Stomach (tissue), 8 donors: ENCODE measurements at regions not wholly inside any gene's neighbourhood (a gene's known extent, or its start where the extent isn't known, plus 50 kb on each side); places are given as distances from the start of the nearest gene placed in this dataset.

Experiments
- DNase-seq, 2 donors: peaks; one replicate each; pipeline versions ENCODE4 v3.0.0 to v3.0.0-alpha.2; 2013 to 2019
- H3K27ac ChIP-seq, 5 donors: fragments of 200-600 bp in 4 of 5; sonication (generic) in 4 of 5; one replicate each; pipeline ENCODE4 v1.5.1; 2013 to 2019; ENCODE audit warnings: mild to moderate bottlenecking in 1 of 5, moderate library complexity in 1 of 5
- H3K27me3 ChIP-seq, 3 donors: fragments of 200-600 bp; sonication (generic); one replicate each; pipeline ENCODE4 v1.5.1; 2017 to 2019; ENCODE audit warnings: mixed run types in 1 of 3
- H3K36me3 ChIP-seq, 4 donors: fragments of 200-600 bp; sonication (generic); 1 replicate in 3 of 4; 2 replicates in 1 of 4; pipeline ENCODE4 v1.5.1; 2016 to 2019
- H3K4me1 ChIP-seq, 4 donors: fragments of 200-600 bp; sonication (generic); one replicate each; pipeline ENCODE4 v1.5.1; 2016 to 2019
- H3K4me3 ChIP-seq, 4 donors: fragments of 200-600 bp; sonication (generic) in 3 of 4; one replicate each; pipeline ENCODE4 v1.5.1; 2016 to 2019; ENCODE audit warnings: mild to moderate bottlenecking in 1 of 4
- H3K9me3 ChIP-seq, 4 donors: fragments of 200-600 bp; sonication (generic); one replicate each; pipeline ENCODE4 v1.5.1; 2016 to 2019
- EP300 ChIP-seq: sonication (generic); formaldehyde crosslinking; IDR thresholded peaks from one replicate; pipeline ENCODE4 v1.6.1; 2017; ENCODE audit warnings: antibody characterized with exemption
- POLR2A ChIP-seq, 4 donors: fragments of 450-650 bp; IDR thresholded peaks; one replicate each; pipeline ENCODE4 v1.6.1; 2016; ENCODE audit warnings: antibody characterized with exemption in 4 of 4, control low read depth in 2 of 4, mild to moderate bottlenecking in 1 of 4, moderate library complexity in 1 of 4
- POLR2AphosphoS5 ChIP-seq, 3 donors: sonication (generic); formaldehyde crosslinking; IDR thresholded peaks; one replicate each; pipeline ENCODE4 v1.6.1; 2016; ENCODE audit warnings: antibody characterized with exemption in 3 of 3
- WGBS, 5 donors: extraction: QIAGEN DNeasy Blood & Tissue Kit in 3 of 5; methylation state at CpG; one replicate each; pipeline versions ENCODE4 v1.1.5 to v1.1.7; 2013 to 2018; 5-methylcytosine and 5-hydroxymethylcytosine counted together
- intact Hi-C: fragments of 100-400 bp; cut with DNase I; formaldehyde crosslinking; loops from one replicate; pipeline ENCODE4 v1.15.1; 2023; ENCODE audit warnings: low total_unique reads
- TF ChIP-seq, protein P1 (sequence below), 7 experiments: fragments of 450-650 bp in 4 of 7; fragments of 200-600 bp in 3 of 7; sonication (generic) in 3 of 7; IDR thresholded peaks; one replicate each; pipeline ENCODE4 v1.5.1; 2016 to 2019; ENCODE audit warnings: antibody characterized with exemption in 7 of 7, control low read depth in 2 of 7, mild to moderate bottlenecking in 1 of 7
- donor health status: healthy with polysubstance abuse.
- donor health status: Bipolar disorder and iron deficiency.
- donor health status: healthy.

DNA sequence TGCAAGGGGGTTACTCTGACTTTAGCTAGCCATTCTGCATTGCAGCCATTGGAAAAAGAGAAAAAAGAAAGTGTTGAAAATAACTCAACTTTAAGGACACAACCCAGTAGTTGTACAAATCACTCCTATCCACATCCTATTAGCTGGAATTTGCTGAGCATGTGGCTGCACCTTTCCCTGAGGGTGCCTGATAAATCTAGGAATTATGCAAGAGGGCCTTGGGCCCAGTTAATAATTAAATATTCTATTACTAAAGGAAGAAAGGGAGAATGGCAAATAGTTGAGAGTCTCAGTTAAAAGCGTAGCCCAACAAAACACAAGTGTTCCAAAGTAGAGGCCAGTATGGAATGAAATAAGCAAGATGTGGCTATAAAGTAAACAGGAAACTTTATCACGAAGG is 200.9 kb upstream of the CNTNAP2 start:
- Histone ChIP-seq H3K9me3 (peaks cover 6 to 40% (median 22%) of the 10 kb centered on the region in 4 donors), H3K27me3 (no peaks in the 10 kb centered on the region), H3K4me3 (no peak overlapping the region), H3K36me3 (no peaks in the 10 kb centered on the region), H3K4me1 (no peaks in the 10 kb centered on the region), H3K27ac (no peak overlapping the region)
- TF ChIP-seq POLR2AphosphoS5 (IDR thresholded peaks at IDR 0.05) (no peak), EP300 (no peak), POLR2A (IDR thresholded peaks at IDR 0.05) (no peak)
- TF ChIP-seq, protein P1, sequence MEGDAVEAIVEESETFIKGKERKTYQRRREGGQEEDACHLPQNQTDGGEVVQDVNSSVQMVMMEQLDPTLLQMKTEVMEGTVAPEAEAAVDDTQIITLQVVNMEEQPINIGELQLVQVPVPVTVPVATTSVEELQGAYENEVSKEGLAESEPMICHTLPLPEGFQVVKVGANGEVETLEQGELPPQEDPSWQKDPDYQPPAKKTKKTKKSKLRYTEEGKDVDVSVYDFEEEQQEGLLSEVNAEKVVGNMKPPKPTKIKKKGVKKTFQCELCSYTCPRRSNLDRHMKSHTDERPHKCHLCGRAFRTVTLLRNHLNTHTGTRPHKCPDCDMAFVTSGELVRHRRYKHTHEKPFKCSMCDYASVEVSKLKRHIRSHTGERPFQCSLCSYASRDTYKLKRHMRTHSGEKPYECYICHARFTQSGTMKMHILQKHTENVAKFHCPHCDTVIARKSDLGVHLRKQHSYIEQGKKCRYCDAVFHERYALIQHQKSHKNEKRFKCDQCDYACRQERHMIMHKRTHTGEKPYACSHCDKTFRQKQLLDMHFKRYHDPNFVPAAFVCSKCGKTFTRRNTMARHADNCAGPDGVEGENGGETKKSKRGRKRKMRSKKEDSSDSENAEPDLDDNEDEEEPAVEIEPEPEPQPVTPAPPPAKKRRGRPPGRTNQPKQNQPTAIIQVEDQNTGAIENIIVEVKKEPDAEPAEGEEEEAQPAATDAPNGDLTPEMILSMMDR (IDR thresholded peaks at IDR 0.05): no peak
- intact Hi-C loops: no loop called here
- DNase-seq: no peak
- 37 to 54% (median 47%) methylated on average over 2 of the region's 2 CpGs for WGBS, 5 donors

DNA sequence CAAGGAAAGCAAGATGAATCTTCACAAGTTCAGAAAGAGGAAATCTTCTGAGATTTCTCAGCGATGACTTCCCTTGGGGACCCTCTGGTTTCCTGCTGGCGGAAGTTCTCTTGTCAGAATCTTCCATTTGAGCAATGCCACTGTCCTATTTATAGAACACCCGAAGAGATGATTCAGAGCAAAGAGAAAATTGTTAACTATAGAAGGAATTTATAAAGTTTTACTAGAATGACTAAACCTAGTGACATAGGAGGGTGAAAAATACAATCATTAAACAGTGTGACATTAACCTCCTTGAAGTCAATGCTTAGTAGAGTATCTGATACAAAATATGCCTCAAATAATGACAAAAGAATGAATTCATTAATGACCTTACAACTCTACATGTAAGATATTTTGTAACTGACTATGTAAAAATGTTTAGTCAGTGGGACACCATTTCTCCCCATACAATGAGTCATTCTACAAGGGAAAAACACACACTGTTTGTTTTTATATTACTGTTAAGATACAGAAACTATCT is 206.5 kb upstream of the CNTNAP2 start:
- H3K4me1 ChIP-seq: no peaks in the 10 kb centered on the region
- no peaks in the 10 kb centered on the region for H3K27me3 ChIP-seq
- no peaks in the 10 kb centered on the region for H3K9me3 ChIP-seq
- WGBS, 5 donors: 58 to 69% (median 66%) methylated on average over 3 of the region's 3 CpGs
- H3K36me3 ChIP-seq: no peaks in the 10 kb centered on the region
- TF ChIP-seq, protein P1 (IDR thresholded peaks at IDR 0.05): no peak
- TF ChIP-seq POLR2AphosphoS5 (IDR thresholded peaks at IDR 0.05) (no peak), EP300 (no peak), POLR2A (IDR thresholded peaks at IDR 0.05) (no peak)
- intact Hi-C loops: no loop called here
- H3K4me3 ChIP-seq: no peak overlapping the region
- H3K27ac ChIP-seq: no peak overlapping the region
- peak in 1 of 2 donors; percentile 5 for DNase-seq

DNA sequence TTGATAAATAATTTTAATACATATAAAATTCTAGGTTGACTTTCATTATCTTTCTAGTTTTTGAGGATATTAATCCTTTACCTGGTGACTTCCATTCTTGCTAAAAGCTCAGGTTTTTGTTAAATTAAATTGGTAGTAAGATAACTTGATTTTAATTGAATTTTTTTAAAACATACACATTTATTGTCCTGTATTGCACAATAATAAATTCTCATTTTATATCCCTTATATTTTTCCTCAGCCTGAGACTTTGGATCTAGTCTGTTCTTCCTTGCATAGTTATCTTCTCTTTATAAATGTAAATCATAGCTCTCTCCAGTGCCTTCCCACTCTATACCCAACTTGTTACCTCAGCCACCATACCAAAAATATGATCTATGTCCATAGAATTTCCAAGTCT is 212.9 kb upstream of the CNTNAP2 start:
- no peak for DNase-seq
- TF ChIP-seq POLR2AphosphoS5 (IDR thresholded peaks at IDR 0.05): no peak
- TF ChIP-seq, protein P1 (IDR thresholded peaks at IDR 0.05): no peak
- TF ChIP-seq POLR2A (IDR thresholded peaks at IDR 0.05): no peak
- TF ChIP-seq EP300: no peak
- intact Hi-C loops: no loop called here
- Histone ChIP-seq H3K9me3 (peaks cover 0 to 29% (median 10%) of the 10 kb centered on the region in 4 donors), H3K36me3 (no peaks in the 10 kb centered on the region), H3K4me3 (no peak overlapping the region), H3K4me1 (no peaks in the 10 kb centered on the region), H3K27me3 (no peaks in the 10 kb centered on the region), H3K27ac (no peak overlapping the region)

DNA sequence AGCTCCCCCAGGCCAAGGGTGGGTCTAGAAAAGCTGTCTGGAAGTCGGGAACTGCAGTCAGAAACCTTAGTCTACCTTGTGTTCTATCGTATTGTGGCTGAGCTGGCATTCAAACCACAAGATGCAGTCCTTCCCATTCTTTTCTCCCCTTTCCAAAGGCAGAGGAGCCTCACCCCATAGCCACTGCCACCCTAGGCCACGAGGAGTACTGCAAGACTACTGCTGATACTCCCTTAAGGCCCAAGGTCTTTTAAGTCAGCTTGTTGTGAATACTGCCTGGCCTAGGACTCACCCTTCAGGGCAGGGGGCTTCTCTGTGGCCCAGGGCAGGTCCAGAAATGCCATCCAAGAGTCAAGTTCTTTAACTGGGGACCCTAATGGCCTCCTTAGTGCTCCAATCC is 214.5 kb upstream of the CNTNAP2 start:
- no peak overlapping the region for H3K27ac ChIP-seq
- H3K36me3 ChIP-seq: no peaks in the 10 kb centered on the region
- 42 to 58% (median 51%) methylated on average over 3 of the region's 3 CpGs for WGBS, 5 donors
- no peaks in the 10 kb centered on the region for H3K4me1 ChIP-seq
- no peaks in the 10 kb centered on the region for H3K27me3 ChIP-seq
- DNase-seq: no peak
- intact Hi-C loops: no loop called here
- TF ChIP-seq POLR2A (IDR thresholded peaks at IDR 0.05): no peak
- TF ChIP-seq, protein P1 (IDR thresholded peaks at IDR 0.05): no peak
- TF ChIP-seq EP300: no peak
- TF ChIP-seq POLR2AphosphoS5 (IDR thresholded peaks at IDR 0.05): no peak
- peaks cover 0 to 40% (median 12%) of the 10 kb centered on the region in 4 donors for H3K9me3 ChIP-seq
- H3K4me3 ChIP-seq: no peak overlapping the region
